ENCODE measurements at regions not wholly inside any gene's neighbourhood (a gene's known extent, or its start where the extent isn't known, plus 50 kb on each side); places are given as distances from the start of the nearest gene placed in this dataset.

GRCh38 chr22:47850644-47851151, 1088.2 kb downstream of the TBC1D22A start:
- TF ChIP-seq CTCF (conservative IDR thresholded peaks at IDR 0.05; ENCODE audit: low read depth, low read length) = no peak
- TF ChIP-seq EZH2 (IDR thresholded peaks at IDR 0.05; ENCODE audit: low read length, unreplicated experiment) = no peak
- TF ChIP-seq EZH2phosphoT487 (IDR thresholded peaks at IDR 0.05; ENCODE audit: borderline replicate concordance, low read length) = no peak

All from PC-3 (cell line).